HepG2 (cell line): ENCODE measurements at regions not wholly inside any gene's neighbourhood (a gene's known extent, or its start where the extent isn't known, plus 50 kb on each side); places are given as distances from the start of the nearest gene placed in this dataset.

ENCODE experiments used
- ATAC-seq: fragments of 200-7000 bp; cut with Tn5 transposase; 3 replicates; pipeline ENCODE4 v1.9.1; 2020; ENCODE audit warnings: mild to moderate bottlenecking, moderate library complexity
- BruUV-seq: library from RNA; stranded (reverse); fragments of 400-500 nt; replicated peaks from 2 replicates; lab custom pipeline; 2021; lab: Mats Ljungman, UMichigan
- CTCF ChIA-PET: fragments of 300-600 bp; formaldehyde crosslinking; extraction: SDS; loops from one replicate; lab custom pipeline; 2021; ENCODE audit warnings: low total read pairs, inconsistent platforms, low intra/inter-chr PET ratio; lab: Yijun Ruan, JAX
- POLR2A ChIA-PET: fragments of 350-600 bp; sonication (Branson Sonifier 250); formaldehyde crosslinking; loops from one replicate; lab custom pipeline; 2020; ENCODE audit warnings: antibody characterized with exemption, inconsistent platforms; lab: Yijun Ruan, JAX
- DNase-seq: peaks from one replicate; pipeline ENCODE4 v3.0.0-alpha.2; 2015; ENCODE audit warnings: low spot score
- FAIRE-seq: peaks from 3 replicates; lab custom pipeline; 2011; peaks lifted over from hg19 to GRCh38; lab: Jason Lieb, UNC
- H2AFZ ChIP-seq: one replicate; pipeline ENCODE4 v1.6.1; 2011; ENCODE audit warnings: low read length, inconsistent platforms
- H3K27ac ChIP-seq: fragments of 300-600 bp; 3 replicates; pipeline ENCODE4 v1.8.0; 2011; ENCODE audit warnings: mixed run types, mild to moderate bottlenecking, mixed read lengths, low read length, inconsistent platforms; ENCODE audit not compliant: insufficient read depth; ENCODE audit errors: extremely low read length
- H3K27me3 ChIP-seq, 2 experiments: fragments of 200-600 bp in 1 of 2; 2 replicates in 1 of 2; 3 replicates in 1 of 2; pipeline versions ENCODE4 v1.6.0 to v1.8.0; 2011; ENCODE audit warnings: low read length in 2 of 2, mild to moderate bottlenecking in 2 of 2, moderate library complexity in 2 of 2, inconsistent platforms in 1 of 2; ENCODE audit not compliant: insufficient read depth in 2 of 2, control insufficient read depth in 1 of 2
- H3K36me3 ChIP-seq, 2 experiments: fragments of 200-600 bp in 1 of 2; replicated peaks in 1 of 2; 2 replicates in 1 of 2; 3 replicates in 1 of 2; pipeline versions ENCODE4 v1.5.1 to v1.8.0; 2011; ENCODE audit warnings: low read length in 2 of 2, inconsistent platforms in 1 of 2; ENCODE audit not compliant: insufficient read depth in 2 of 2, control insufficient read depth in 1 of 2
- H3K4me1 ChIP-seq: 2 replicates; pipeline ENCODE4 v1.5.1; 2012; ENCODE audit warnings: low read length, inconsistent platforms; ENCODE audit not compliant: insufficient read depth
- H3K4me2 ChIP-seq: 2 replicates; pipeline ENCODE4 v1.6.0; 2011; ENCODE audit warnings: low read depth, low read length, inconsistent platforms
- H3K4me3 ChIP-seq, 3 experiments: fragments of 200-600 bp in 1 of 3; sonication (generic), shearing (Covaris generic) in 1 of 3; replicated peaks in 1 of 3; 2 replicates each; pipeline ENCODE4 v1.5.1; 2011 to 2016; ENCODE audit warnings: low read length in 3 of 3, inconsistent platforms in 2 of 3, low read depth in 2 of 3, mild to moderate bottlenecking in 2 of 3, control low read depth in 1 of 3, mixed read lengths in 1 of 3; ENCODE audit not compliant: insufficient read depth in 1 of 3
- H3K79me2 ChIP-seq: one replicate; pipeline ENCODE4 v1.6.1; 2011; ENCODE audit warnings: low read length, inconsistent platforms; ENCODE audit not compliant: insufficient read depth
- H3K9ac ChIP-seq: 2 replicates; pipeline ENCODE4 v1.6.0; 2011; ENCODE audit warnings: mild to moderate bottlenecking, low read depth, low read length, inconsistent platforms; ENCODE audit not compliant: insufficient read depth
- H3K9me3 ChIP-seq: 2 replicates; pipeline ENCODE4 v1.5.1; 2012; ENCODE audit warnings: mild to moderate bottlenecking, low read length
- H4K20me1 ChIP-seq: 2 replicates; pipeline ENCODE4 v1.6.0; 2011; ENCODE audit warnings: inconsistent platforms, mild to moderate bottlenecking, low read length, moderate library complexity; ENCODE audit not compliant: insufficient read depth
- ADNP ChIP-seq: sonication (generic); formaldehyde crosslinking; IDR thresholded peaks from 2 replicates; pipeline ENCODE4 v1.4.0; 2020; ENCODE audit warnings: missing genetic modification reagents
- ATRX ChIP-seq: sonication (generic); formaldehyde crosslinking; IDR thresholded peaks from 2 replicates; pipeline ENCODE4 v1.4.0; 2020; ENCODE audit warnings: missing genetic modification reagents, borderline replicate concordance
- CBX1 ChIP-seq: IDR thresholded peaks from one replicate; pipeline ENCODE4 v1.6.1; 2016; ENCODE audit warnings: antibody characterized with exemption, low read depth
- CENPT ChIP-seq: sonication (generic); formaldehyde crosslinking; IDR thresholded peaks from 2 replicates; pipeline ENCODE4 v1.8.0; 2022; ENCODE audit warnings: low read depth, mild to moderate bottlenecking, moderate library complexity, missing genetic modification reagents
- HOXA5 ChIP-seq: sonication (generic); formaldehyde crosslinking; IDR thresholded peaks from 2 replicates; pipeline ENCODE4 v1.4.0; 2020; ENCODE audit warnings: missing genetic modification reagents
- MIXL1 ChIP-seq: IDR thresholded peaks from 2 replicates; pipeline ENCODE4 v1.6.1; 2016
- NFYB ChIP-seq: sonication (generic); formaldehyde crosslinking; IDR thresholded peaks from 2 replicates; pipeline ENCODE4 v1.4.0; 2020; ENCODE audit warnings: missing genetic modification reagents
- NR2F2 ChIP-seq: IDR thresholded peaks from 2 replicates; pipeline ENCODE4 v1.6.1; 2012; ENCODE audit warnings: low read depth, inconsistent platforms, borderline replicate concordance
- PCBP2 ChIP-seq: fragments of 200-400 bp; formaldehyde crosslinking; optimal IDR thresholded peaks from 2 replicates; pipeline ENCODE3; 2018; ENCODE audit warnings: low read length, low read depth; ENCODE audit not compliant: poor library complexity, severe bottlenecking
- PHB2 ChIP-seq: fragments of 450-650 bp; IDR thresholded peaks from 2 replicates; pipeline ENCODE4 v1.6.1; 2018; ENCODE audit not compliant: partially characterized antibody
- SMARCE1 ChIP-seq: fragments of 450-650 bp; IDR thresholded peaks from 2 replicates; pipeline ENCODE4 v1.6.1; 2017; ENCODE audit warnings: borderline replicate concordance
- SRF ChIP-seq: IDR thresholded peaks from 2 replicates; pipeline ENCODE4 v1.6.1; 2011; ENCODE audit warnings: mild to moderate bottlenecking, low read depth, low read length, moderate library complexity
- TFE3 ChIP-seq: IDR thresholded peaks from 2 replicates; pipeline ENCODE4 v1.6.1; 2016
- ZC3H13 ChIP-seq: sonication (generic); formaldehyde crosslinking; IDR thresholded peaks from 2 replicates; pipeline ENCODE4 v1.8.1; 2023; ENCODE audit warnings: mild to moderate bottlenecking, missing genetic modification reagents, moderate library complexity
- ZIK1 ChIP-seq: sonication (generic); formaldehyde crosslinking; IDR thresholded peaks from 2 replicates; pipeline ENCODE4 v1.5.0; 2020; ENCODE audit warnings: mild to moderate bottlenecking, low read depth, missing genetic modification reagents, borderline replicate concordance
- ZNF101 ChIP-seq: sonication (generic); formaldehyde crosslinking; IDR thresholded peaks from 2 replicates; pipeline ENCODE4 v1.4.0; 2020; ENCODE audit warnings: mild to moderate bottlenecking, low read depth, missing genetic modification reagents, borderline replicate concordance
- ZNF510 ChIP-seq: sonication (generic); formaldehyde crosslinking; IDR thresholded peaks from 2 replicates; pipeline ENCODE4 v1.4.0; 2020; ENCODE audit warnings: low read depth, mild to moderate bottlenecking, missing genetic modification reagents
- ZNF713 ChIP-seq: sonication (generic); formaldehyde crosslinking; IDR thresholded peaks from 2 replicates; pipeline ENCODE4 v1.4.0; 2020; ENCODE audit warnings: mild to moderate bottlenecking, missing genetic modification reagents
- WGBS: methylation state at CpG from one replicate; pipeline ENCODE4 v1.1.6; 2017; ENCODE audit warnings: low lambda C conversion rate; 5-methylcytosine and 5-hydroxymethylcytosine counted together
- in situ Hi-C: cut with HindIII; loops from 2 replicates; pipeline ENCODE4 v1.10.0; 2017; ENCODE audit warnings: low pct_unique_long_range_greater_than_20kb; ENCODE audit not compliant: extremely low pct_ligation_motif_present
- intact Hi-C: fragments of 100-400 bp; cut with micrococcal nuclease; formaldehyde crosslinking; loops from one replicate; pipeline ENCODE4 v1.10.0; 2022; ENCODE audit not compliant: unreplicated experiment
- TF ChIP-seq, protein P1 (sequence below): sonication (generic); formaldehyde crosslinking; IDR thresholded peaks from 2 replicates; pipeline ENCODE4 v1.5.0; 2020; ENCODE audit warnings: mild to moderate bottlenecking, missing genetic modification reagents

DNA sequence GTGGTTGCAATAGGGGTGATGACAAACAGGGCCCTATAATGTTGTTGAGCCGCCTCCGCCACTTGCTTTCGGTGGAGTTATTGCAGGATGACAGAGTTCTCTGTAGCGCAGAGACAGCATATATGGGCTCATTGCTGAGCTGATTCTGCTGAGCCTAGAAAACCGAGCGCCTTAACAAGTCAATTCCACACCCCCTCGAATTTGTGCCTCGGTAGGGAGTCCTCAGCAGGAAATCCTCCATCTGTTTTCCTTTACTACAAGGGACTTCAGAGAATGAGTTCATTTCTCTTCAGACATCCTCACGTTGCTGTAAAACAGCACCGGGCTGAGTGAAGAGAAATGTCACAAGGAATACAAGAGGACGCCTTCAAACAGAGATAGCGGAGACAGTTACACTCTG, 90.7 kb upstream of the KIAA1217 start:
- CTCF ChIA-PET, result no interaction called here
- Histone ChIP-seq H2AFZ (no peak overlapping the region), H3K4me3 (no peak overlapping the region), H3K4me1 (no peaks in the 10 kb centered on the region), H3K9me3 (no peaks in the 10 kb centered on the region), H3K27ac (no peak overlapping the region)
- no peak for FAIRE-seq
- no TSS peak for BruUV-seq
- WGBS, result 57% methylated on average over 10 of the region's 12 CpGs
- no peak for ATAC-seq
- TF ChIP-seq SRF (no peak), ADNP (no peak), ZNF713 (CRISPR knock-in tag) (no peak), TFE3 (CRISPR knock-in tag) (no peak), MIXL1 (CRISPR knock-in tag) (no peak), NFYB (CRISPR knock-in tag) (no peak), SMARCE1 (no peak), PCBP2 (no peak), ZNF510 (CRISPR knock-in tag) (no peak), ZC3H13 (CRISPR knock-in tag) (no peak), NR2F2 (no peak), CBX1 (no peak), ZNF101 (no peak), ATRX (no peak), CENPT (CRISPR knock-in tag) (no peak), PHB2 (no peak), HOXA5 (CRISPR knock-in tag) (no peak), ZIK1 (CRISPR knock-in tag) (no peak)
- TF ChIP-seq, protein P1, sequence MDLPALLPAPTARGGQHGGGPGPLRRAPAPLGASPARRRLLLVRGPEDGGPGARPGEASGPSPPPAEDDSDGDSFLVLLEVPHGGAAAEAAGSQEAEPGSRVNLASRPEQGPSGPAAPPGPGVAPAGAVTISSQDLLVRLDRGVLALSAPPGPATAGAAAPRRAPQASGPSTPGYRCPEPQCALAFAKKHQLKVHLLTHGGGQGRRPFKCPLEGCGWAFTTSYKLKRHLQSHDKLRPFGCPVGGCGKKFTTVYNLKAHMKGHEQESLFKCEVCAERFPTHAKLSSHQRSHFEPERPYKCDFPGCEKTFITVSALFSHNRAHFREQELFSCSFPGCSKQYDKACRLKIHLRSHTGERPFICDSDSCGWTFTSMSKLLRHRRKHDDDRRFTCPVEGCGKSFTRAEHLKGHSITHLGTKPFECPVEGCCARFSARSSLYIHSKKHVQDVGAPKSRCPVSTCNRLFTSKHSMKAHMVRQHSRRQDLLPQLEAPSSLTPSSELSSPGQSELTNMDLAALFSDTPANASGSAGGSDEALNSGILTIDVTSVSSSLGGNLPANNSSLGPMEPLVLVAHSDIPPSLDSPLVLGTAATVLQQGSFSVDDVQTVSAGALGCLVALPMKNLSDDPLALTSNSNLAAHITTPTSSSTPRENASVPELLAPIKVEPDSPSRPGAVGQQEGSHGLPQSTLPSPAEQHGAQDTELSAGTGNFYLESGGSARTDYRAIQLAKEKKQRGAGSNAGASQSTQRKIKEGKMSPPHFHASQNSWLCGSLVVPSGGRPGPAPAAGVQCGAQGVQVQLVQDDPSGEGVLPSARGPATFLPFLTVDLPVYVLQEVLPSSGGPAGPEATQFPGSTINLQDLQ (CRISPR knock-in tag), result no peak
- TF ChIP-seq, all 625 proteins: peak for 0
- no peaks in the 10 kb centered on the region for H3K79me2 ChIP-seq
- H3K4me2 ChIP-seq, result no peak overlapping the region
- no peak for DNase-seq
- in situ Hi-C loops (no loop called here), intact Hi-C loops (no loop called here)
- H4K20me1 ChIP-seq, result no peaks in the 10 kb centered on the region
- H3K27me3 ChIP-seq, result no peaks in the 10 kb centered on the region; a peak in 1 of 5 replicates
- H3K9ac ChIP-seq, result no peak overlapping the region
- H3K36me3 ChIP-seq, result no peaks in the 10 kb centered on the region
- POLR2A ChIA-PET, result no interaction called here
